GM21515 (cell line): ENCODE measurements at regions not wholly inside any gene's neighbourhood (a gene's known extent, or its start where the extent isn't known, plus 50 kb on each side); places are given as distances from the start of the nearest gene placed in this dataset.

ENCODE experiments used
- ATAC-seq: cut with Tn5 transposase; IDR thresholded peaks from one replicate; pipeline ENCODE4 v1.9.1; 2021; ENCODE audit not compliant: unreplicated experiment

DNA sequence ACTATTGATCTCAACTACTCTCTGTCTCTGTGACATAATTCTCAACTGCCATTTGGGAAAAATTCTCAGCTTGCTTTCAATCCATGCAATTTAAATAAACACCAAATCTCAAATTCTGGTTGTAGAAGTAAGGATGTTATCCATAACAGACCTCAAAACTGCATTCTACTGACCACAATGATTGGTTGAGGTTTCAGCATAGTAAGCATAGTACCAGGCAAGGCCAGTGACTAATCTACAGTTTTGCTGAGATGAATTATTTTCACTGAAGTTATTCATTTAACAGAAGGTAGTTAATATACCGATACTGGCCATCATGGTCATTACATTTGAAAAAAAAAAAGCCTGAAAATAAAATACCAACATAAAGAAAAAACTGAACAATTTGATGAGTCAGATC is 488.0 kb upstream of the CDH18 start:
- ATAC-seq = no peak

DNA sequence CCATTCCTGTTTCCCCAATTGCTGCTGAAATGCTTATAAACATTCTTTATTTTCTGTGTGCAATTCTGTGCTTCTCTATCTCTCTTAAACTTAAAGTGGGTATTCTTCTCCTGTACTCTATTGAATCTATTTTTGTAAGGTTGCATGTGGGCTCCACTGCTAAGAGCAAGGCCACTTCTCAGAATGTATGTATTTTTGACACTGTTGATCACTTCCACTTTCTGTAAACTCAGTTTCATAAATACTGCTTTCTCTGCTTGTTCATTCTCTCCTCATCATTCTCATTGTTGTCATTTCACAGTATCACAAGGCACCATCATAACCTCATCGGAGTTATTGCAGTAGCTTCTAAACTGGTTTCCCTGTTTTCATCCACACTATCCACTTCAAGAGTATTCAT is 483.0 kb upstream of the CDH18 start:
- no peak for ATAC-seq

GRCh38 chr5:20469792-20470191 is 481.8 kb upstream of the CDH18 start:
- ATAC-seq = no peak

- ATAC-seq = no peak
Measured at GRCh38 chr5:20469390-20469789, 481.4 kb upstream of the CDH18 start.

DNA sequence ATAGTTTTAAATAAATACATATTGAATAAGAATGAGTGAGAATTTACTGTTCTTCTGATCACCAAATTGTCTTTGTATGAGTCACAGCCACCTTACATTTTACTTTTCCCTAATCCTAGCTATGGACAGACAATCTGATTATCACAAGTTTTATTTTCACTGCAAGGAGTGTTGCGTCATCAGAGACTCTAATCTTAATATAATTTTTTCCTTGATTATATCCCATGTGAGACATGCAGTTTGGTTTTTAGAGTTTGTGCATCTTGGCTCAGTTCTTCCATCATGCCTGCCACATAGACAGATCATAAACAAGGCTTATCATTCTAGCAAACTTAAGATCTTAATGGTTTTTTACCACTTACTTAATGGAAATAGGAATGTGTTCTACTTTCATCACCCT is 478.5 kb upstream of the CDH18 start:
- ATAC-seq = no peak

DNA sequence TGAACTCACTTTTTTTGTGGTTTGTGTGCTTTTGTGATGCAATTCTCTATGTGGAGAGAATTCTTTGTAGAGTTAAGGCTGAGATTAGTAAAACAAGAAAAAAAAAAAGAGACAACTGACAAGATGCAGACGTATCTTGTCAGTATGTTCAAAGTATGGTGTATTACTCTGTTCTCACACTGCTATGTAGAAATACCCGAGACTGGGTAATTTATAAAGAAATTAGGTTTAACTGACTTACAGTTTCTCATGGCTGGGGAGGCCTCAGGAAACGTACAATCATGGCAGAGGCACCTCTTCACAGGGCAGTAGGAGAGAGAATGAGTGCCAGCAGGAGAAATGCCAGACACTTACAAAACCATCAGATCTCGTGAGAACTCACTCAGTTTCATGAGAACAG is 475.2 kb upstream of the CDH18 start:
- ATAC-seq = no peak

DNA sequence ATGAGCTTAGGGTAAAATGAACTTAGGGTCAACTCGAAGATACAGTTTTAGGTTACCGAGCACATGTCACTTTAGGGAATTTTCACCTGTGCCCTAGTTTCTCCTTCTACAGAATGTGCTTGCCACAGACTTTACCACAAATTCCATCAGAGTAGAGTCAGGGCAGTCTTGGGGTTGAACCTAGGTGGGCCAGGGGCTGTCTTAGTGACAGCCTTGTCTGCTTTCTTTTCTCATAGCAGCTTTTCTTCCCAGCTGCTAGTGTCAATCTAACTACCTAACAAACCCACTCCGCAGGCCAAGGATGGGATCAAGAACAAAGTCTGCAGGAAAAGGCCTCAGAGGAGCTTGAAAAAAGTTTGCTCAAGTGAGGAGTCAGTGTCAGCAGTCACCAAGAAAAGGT is 458.1 kb upstream of the CDH18 start:
- no peak for ATAC-seq

GRCh38 chr5:20445326-20445860 is 457.4 kb upstream of the CDH18 start:
- ATAC-seq = no peak

- ATAC-seq = no peak
Measured at GRCh38 chr5:20434786-20435185, 446.8 kb upstream of the CDH18 start.

GRCh38 chr5:20420991-20421595 is 433.1 kb upstream of the CDH18 start:
- no peak for ATAC-seq
